AML-193 (cell line): ENCODE measurements at regions not wholly inside any gene's neighbourhood (a gene's known extent, or its start where the extent isn't known, plus 50 kb on each side); places are given as distances from the start of the nearest gene placed in this dataset.
"Not testable (repeated sequence)": the region's sequence is repeated elsewhere in the genome, so short reads cannot be mapped to it uniquely, and the experiment has no call there.

Experiments used
- DNase-seq, 2 experiments: peaks; one replicate each; lab custom pipeline; 2025; lab: John Stamatoyannopoulos, UW

DNA sequence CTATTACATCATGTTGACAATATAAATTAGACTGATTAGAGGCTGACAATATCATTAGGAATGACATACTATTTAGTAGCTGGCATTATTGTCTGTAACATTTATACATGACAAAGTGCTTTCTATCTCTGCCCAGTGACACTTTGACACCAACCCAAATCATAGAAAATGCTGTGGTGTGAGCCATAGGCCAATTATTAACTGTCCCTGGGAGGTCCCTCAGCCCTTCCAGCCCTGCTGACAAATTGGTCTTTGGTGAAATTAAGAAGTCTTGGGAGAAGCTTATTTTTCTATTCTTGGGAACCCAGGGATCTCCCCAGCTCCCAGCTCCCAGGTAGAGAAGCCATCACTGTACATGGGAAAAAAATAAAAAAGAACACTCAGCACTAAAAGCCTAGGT is 179.6 kb downstream of the AIPL1 start:
- no peak for DNase-seq

DNA sequence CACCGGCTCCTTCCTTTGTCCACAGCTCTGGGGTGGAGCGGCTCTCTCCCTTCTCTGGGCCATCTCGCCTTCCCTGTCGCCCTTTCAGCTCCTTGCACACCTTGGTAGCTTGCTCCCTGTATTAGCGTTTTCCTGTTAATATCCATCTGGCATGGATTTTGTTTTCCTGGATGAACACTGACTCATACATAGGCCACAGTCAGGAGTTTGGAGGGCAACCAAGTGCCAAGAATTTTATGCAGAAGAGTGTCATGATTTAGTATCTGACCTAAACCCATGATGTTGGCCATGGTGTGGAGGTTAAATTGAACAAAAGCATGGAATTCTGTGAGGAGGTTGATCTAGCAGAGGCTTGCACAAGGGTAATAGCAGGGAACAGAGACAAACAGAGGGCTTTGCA is 180.9 kb downstream of the AIPL1 start:
- no peak for DNase-seq

DNA sequence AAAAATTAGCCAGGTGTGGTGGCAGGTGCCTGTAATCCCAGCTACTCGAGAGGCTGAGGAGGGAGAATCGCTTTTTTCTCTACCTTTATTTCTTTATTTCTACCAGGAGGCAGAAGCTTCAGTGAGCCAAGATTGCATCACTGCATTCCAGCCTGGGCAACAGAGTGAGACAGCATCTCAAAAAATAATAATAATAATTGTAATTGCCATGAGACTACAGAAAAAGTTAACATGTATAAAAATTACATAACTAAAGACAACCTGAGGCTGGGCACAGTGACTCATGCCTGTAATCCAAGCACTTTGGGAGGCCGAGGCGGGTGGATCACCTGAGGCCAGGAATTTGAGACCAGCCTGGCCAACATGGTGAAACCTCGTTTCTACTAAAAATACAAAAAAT is 181.5 kb downstream of the WSCD1 start:
- DNase-seq, result not testable (repeated sequence)

DNA sequence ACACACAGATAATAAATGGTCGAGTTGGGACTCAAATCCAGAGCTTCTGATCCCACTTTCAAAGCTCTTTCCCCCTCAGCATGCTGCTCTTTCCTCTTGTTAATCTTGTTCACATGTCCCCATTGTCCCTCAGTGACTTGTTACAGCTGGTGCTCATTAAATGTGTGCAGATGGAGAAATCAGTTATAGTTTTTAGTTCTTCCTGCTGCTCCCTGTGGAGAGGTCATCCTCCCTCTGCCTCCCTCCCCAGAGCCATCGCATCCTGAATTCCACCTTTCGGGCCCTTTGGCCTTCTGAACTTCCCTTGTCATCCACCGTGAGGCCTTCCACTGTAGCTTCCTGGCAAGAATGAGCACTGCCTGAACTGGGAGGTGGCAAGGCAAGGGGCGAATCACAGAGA is 179.6 kb downstream of the WSCD1 start:
- no peak for DNase-seq

DNA sequence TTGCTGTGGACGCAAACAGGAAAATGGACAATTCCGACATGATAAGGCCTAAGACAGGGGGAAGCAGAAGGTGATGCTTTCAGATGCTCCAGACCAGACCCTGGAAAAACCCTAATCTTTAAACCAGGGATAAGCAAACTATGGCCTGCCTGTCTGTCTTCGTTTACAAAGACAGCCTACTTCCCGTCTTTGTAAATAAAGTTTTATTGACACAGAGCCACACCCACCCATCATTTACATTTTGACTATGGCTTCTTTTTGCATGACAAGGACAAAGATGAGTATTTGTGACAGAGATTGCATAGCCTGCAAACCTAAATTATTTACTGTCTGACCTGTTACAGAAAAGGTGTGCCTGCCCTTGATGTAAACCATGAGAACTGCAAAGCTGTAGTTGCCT is 177.9 kb downstream of the WSCD1 start:
- no peak for DNase-seq

DNA sequence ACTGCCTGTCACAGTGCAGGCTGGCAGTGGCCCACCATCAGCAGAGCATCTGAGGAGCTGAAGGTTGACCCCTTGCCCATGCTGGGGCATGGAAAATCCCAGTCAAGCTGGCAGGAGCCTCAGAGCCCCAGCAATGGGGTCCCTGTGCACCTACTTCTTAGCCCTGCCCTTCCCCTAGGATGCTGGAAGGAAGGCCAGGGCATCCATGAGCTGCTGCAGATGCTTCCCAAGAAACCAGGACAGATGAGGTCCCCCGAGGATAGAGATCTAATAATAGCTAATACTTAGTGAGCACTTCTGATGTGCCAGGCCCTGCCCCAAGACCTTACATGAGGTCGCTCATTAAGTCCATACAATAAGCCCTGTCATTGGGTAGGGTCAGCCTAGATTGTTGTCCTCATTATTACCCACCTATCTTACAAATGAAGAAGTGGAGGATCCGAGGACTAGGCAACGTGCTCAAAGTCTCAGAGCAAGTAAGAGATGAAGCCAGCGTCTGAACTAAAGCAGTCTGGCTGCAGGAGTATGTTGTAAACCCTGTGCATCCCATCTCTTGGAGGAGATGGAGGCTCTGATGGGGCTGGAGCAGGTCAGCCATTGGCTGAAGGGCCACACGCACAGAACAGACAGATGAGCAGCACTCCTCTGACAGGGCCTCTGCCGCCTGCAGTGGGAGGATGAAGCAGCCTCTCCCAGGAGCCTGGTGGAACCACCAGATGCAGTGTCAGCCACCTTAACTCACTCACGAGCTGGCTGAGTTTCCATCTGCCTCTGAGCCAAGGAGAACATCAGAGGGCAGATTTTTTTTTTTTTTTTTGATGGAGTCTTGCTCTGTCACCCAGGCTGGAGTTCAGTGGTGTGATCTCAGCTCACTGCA is 175.4 kb downstream of the WSCD1 start:
- DNase-seq, result no peak

DNA sequence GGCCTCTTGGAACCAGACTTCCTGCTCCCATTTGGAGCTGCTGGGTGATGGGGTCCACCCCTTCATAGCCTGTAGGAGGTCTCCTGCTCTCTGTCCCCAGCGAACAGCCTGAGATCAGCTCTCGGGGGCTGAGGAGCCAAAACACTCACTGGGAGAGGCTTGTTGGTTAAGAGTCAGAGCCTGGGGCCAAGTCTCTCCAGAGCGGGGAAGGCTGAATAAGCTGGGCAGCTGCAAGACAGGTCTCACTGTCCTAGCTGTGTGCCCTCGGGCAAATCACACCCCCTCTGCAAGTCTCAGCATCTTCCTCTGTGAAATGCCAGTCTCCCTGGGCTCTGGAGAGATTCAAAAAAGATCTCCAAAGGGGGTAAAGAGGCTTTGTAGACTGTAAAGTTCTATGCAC is 174.6 kb downstream of the WSCD1 start:
- DNase-seq, result no peak

DNA sequence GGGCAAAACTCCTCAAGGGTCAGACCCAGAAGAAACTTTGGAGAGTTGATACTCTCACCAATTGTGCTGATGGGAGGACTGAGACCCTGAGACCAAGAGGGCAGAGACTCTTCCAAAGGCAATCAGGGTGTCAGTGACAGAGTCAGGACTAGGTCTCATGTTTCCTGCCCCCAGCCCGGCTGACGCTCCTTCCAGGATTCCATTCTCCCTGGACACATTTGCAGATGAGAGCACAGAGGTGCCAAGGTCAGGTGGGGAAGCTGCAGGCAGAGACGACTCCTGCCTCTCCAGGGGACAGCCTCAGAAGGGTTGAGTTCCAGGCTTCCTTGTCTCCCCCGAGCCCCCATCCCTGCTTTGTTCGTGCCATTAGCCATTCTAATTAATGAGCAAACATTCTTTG is 174.1 kb downstream of the WSCD1 start:
- no peak for DNase-seq

DNA sequence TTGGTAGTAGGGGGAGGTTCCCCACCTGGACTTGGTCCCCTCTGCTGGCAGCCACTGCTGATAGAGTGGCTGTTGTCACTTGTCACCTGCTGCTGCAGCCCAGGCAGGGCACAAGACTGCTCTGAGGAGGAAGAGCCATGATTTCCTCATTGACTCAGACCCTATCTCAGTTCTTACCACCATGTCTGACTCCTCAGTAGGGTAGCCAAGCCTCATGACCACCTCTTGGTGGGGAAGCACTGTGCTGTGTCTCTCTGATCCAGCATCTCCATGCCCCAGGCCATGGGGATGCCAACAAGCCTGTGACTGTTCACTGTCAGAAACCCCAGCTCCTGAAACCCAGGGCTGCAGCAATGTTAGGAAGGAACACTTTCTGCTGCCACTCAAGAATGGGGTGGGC is 173.0 kb downstream of the WSCD1 start:
- DNase-seq, result no peak

DNA sequence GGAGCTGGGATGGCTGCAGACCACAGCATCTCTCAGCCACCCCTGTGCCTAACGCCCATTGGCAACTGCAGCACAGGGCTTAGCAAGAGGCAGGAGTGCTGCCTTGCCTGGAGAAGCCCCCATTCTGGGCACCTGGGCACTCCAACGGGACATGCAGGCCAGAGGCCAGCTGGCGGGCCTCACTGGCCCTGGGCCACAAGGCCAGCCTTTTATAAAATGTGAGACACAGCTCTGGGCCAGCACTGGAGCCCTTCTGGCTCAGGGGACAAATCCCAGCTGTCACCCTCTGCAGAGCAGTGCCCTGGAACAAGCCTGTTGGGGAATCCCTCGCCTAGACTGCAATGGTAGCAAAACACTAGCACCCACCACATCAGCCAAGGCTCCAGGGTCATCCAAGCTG is 171.8 kb downstream of the WSCD1 start:
- DNase-seq, result no peak

DNA sequence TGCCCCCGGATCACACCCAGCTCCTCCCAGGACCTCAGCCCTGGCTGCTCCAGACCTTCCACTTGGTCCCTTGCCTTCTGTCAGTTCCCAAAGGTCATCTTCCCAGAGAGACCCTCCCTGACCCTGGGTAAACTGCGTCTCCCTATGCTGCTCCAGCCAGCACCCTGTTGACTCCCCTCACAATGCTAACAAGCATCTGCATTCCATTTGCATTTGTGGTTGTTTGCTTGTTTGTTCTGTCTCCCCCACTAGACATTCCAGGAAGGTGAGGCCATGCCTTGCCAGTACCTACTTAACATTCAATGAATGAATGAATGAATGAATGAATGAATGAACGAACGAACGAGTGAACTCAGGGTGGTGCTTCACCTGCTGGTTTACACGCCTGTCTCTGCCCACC is 171.2 kb downstream of the WSCD1 start:
- no peak for DNase-seq

DNA sequence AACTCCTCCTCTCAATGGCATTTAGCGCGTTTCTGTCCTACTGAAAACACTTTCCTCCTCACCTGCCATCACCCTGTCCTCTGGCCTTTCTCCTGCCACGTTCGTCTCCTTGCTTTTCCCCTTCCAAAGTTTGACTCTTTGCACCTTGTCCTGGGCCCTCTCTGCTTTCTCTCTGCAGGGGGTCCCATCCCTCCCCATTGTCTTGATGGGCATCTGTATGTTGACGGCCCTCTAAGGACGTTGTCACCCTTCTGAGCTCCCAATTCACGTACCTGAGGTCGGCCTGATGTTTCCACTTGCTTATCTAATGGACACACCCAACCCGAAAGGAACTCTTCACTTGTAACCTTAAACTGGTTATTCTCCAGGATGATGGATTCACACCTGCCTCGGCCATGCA is 170.4 kb downstream of the WSCD1 start:
- DNase-seq, result no peak

DNA sequence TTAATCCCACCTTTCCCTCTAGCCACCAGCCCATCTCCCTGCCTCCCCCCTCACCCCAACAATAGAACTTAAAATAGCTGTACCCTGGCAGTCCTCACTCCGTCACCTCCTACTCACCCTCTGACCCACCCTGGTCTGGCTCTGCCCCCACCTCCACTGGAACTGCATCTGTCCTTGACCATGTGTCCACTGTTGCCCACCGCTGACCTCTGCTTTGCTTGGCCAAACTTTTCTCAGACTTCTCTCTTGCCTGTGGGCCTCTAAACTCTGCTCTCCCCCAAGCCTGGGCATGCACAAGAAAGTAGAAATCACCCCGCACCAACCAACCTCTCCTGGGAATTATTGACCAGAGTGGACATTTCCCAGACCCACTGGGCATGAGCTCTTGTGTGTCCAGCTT is 169.8 kb downstream of the WSCD1 start:
- DNase-seq, result no peak

DNA sequence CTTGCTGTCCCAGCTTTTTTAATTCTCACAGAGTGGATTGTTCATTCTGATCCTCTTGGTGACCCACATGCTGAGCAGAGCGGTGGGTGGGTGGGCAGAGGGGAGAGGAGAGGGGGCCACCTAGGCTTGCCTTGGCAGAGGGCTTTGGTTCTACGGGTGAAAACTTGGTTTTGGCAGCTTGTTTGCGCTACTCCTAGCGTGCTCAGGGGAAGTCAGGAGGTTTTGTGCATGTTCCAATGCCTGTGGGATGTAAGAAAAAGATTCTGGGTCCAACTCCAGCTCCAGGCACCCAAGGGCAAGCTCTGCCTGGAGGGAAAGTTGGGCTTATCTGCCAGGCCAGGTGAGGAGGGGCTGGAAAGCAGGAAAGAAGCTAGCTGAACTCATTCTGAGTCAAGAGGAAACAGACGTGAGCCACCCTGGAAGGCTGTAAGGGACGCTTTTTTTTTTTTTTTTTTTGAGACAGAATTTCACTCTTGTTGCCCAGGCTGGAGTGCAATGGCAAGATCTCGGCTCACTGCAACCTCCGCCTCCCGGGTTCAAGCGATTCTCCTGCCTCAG is 169.1 kb downstream of the WSCD1 start:
- DNase-seq, result no peak

DNA sequence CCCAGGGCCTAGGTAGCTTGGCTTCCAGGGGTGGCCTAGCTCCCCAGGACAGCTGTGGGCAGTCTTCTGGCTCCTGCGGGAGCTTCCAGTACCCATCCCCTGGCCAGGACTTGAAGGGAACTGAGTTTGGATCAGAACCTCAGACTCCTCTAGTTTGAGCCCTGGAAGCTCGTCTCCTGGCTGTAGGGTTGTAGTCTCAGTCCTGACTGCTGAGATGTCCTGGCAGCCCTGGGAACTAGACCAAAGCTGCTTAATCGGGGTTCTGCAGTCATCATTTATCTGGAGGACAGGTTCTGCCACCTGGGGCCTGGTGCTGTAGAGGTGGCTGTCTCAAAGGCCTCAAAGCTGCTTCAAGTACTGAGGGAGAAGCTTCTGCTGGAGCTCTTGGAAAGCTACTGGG is 163.7 kb downstream of the WSCD1 start:
- DNase-seq, result no peak

DNA sequence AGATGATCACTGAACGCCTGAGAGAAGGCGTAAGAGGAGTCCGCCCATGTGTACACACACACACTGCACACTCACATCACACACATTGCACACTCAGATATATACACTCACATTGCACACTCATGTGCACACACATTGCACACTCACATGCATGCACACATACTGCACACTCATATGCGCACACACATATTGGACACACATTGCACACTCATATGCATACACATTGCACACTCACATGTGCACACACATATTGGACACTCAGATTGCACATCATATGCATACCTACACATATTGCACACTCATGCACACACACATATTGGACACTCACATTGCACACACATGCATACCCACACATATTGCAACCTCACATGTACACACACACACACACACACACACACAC is 163.2 kb downstream of the WSCD1 start:
- DNase-seq, result no peak

DNA sequence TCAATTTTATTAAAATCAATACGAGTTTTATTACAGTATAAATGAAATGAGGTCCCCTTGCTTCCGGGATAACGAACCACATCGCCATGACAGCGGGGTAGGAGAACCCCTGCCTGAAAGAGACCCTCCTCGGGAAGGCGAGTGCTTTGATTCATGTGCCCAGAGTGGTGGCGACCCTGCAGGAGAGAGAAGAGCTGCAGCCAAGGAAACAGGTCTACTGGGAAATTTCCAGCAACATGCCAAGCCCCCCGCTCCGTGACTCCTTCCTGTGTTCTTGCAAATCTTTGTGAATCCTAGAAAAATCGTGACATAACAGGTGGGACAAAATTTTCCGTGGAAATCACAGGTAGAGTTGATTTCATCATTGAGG is 162.5 kb downstream of the WSCD1 start:
- DNase-seq, result no peak

DNA sequence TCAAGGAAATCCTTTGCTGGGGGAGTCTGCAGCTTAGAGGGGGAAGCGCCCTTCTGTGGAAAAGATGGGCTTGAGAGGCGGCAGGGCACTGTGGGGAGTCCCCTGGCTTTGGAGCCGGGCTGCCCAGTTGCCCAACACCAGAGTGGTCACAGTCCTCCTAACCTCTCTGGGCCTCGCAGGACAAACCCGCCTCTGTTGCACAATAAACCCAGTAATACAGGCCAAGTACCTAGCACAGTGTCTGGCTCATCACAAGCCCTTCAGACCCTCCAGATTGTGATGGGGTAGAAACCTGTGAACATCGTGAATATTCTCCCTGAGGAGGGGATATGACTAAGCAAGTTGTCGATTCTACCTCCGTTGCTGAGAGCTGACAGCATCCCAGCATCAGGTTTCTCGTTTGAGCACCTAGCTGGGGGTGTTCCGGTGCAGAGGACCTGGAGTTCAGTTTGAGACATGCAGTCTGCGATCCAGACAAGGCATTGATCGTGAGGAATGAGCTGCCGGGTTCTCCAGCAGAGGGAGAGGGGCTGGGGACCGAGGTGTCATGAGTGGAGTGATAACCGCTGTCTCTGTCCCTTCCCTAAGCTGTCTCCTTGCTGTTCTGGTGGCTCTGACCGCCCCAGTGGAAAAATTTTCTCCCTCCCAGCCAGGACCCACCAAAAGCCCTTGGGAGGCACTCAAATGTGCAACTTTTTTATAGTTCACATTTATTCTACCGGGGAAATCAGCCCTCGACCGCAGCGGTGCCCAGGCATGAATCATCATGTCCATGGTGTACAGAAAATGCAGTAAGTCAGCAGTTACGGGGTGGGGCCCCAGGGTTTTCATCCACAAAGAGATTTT is 161.9 kb downstream of the WSCD1 start:
- no peak for DNase-seq

DNA sequence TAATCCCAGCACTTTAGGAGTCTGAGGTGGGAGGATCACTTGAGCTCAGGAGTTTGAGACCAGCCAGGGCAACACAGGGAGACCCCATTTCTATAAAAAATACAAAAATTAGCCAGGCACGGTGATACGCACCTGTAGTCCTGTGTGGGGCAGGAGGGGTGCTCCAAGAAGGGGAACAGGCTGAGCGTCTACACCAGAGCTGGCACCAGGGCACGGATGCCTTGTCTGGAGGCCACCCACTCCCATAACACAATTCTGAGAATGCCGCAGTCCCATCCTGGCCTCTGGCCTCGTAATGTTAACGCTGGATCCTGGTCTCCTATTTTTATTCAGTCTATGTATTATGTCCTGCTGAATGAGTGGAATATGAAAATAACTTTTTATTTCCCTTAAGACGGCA is 161.3 kb downstream of the WSCD1 start:
- no peak for DNase-seq

DNA sequence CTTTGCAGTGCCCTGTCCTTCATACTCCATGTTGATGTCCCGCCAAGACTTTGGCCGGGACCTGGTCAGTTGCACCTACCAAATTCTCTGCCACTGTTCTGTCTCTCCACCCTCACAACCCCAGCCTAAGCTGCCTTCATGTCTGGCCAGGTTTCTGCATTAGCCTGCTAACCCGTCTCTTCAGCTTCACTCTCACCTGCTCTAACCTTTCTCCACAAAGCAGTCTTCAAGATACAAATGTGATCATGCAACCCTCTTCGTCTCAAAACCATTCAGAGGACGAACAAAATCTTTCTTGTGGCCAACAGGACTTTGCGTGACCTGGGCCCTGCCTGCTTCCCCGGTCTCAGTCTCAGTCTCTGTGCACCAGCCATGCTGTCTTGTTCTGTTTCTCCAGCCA is 148.2 kb downstream of the WSCD1 start:
- DNase-seq, result no peak

DNA sequence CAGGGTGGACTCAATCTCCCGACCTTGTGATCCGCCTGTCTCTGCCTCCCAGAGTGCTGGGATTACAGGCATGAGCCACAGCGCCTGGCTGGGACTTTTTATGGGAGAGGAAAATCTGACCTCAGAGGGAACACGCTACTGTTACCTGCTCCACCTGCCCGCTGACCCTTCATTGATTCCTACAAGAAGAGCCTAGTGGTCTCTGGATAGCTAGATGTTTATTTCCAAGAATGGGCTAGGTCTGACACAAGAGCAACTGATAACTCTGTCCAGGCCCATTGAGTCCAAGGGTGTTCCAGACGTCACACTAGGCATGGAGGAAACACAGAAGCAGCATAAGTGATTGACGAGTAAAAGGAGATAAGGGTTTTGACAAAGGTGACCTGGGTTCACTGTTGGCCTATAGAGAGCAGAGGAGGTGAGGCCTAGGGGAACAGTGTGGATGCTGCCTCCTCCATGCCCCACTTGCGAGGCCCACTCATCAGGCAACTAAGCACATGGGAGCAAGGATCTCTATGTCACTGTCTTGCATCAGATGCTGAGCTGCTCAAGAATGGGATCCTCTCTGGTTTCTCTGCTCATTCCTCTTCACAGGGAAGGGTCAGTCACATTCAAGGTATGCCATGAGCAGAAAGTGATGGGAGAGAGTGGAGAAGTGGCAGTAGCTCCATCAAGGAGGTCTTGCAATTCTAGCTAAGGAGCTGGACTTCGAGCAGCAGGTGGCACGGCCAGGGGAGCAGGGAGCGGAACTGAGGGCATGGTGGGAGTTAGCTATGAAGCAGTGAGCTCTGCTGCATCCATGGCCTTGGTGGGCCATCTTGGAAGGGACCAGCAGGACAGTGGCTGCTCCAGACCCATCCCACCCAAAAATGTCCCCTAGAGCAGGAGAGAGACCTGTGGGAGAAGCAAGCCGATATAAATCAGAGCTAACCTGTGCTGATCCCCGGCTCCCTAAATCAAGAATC is 145.2 kb downstream of the WSCD1 start:
- no peak for DNase-seq

DNA sequence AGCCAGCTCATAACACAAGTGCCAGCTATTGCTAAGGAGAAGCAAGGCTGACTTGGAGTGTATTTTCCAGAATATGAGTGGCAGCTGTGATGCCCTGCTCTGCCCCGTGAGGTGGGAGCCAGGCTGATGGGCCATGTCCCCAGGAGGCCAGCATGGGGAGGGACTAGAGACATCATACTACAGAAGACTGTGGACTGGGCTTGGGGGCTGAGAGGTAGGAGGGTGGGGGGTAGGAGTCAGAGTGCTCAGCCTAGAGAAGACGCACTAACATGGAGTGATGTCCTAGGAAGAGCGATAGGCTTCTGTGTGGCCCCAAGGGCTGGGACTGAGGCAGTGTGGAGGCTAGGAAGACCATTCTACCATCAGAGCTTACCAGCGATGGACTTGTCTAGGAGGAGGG is 143.7 kb downstream of the WSCD1 start:
- no peak for DNase-seq
